CD4-positive, alpha-beta T cell treated with Interleukin-12 subunit alpha and Interleukin-12 subunit beta, for 1 hour (primary cell): ENCODE measurements at regions not wholly inside any gene's neighbourhood (a gene's known extent, or its start where the extent isn't known, plus 50 kb on each side); places are given as distances from the start of the nearest gene placed in this dataset.
"Not testable (repeated sequence)": the region's sequence is repeated elsewhere in the genome, so short reads cannot be mapped to it uniquely, and the experiment has no call there.

Experiments used
- DNase-seq: peaks from one replicate; pipeline ENCODE4 v3.0.0-alpha.2; 2020

DNA sequence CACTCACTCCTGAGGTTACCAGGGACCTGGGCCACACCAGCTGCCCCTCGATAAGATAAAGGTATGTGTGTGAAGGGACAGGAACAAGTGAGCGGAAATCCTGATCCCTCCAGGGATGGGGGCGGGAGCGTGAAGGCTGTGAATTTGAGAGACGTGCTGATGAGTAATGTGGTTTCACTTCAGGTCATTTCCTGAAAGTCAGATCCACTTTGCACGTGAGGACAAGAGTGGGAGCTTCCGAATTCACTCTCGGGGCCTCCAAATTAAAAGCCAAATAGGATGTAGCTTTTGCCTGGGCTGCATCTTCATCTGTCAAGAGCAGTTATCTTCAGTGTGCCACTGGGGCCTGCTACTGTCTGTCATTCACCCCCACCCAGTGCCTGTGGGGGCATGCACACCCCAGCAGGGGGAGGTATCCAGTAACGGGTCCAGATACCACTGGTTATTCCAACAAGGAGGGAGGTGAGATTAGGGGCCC is 87.4 kb upstream of the LHX1 start:
- no peak for DNase-seq

DNA sequence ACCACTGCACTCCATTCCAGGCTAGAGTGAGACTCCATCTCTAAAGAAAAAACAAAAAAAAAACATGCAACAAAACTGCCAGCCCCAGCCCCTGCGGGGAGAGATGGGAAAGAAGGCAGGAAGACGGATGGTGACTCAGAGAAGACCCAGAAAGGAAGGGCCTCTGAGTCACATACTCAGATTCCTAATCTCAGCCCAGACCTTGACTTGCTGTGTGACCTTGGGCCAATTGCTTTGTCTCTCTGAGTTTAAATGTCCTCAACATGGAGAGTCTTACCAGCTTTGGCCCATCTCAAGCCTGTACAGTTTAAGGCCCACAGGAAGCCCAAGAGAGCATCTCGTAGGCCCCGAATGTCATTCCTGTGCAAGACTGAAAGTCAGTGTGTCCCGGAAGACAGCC is 86.5 kb upstream of the LHX1 start:
- no peak for DNase-seq

DNA sequence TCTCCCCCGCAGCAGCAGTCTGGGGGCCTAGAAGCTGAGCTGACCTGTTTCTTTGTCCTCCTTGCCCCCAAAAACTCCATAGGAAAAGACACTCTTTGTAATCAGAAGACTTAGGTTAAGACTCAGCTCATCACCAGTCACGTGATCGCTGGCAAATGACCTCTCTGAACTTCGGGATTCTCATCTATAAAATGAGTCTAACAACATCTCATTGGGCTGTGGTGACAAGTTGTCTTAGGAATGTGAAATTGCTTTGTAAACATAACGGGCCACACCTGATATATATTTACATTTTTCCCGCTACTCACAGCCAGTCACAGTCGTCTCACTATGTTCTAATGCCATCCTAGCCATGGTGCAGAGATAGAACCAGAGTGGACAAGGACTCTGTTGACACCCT is 86.0 kb upstream of the LHX1 start:
- no peak for DNase-seq

DNA sequence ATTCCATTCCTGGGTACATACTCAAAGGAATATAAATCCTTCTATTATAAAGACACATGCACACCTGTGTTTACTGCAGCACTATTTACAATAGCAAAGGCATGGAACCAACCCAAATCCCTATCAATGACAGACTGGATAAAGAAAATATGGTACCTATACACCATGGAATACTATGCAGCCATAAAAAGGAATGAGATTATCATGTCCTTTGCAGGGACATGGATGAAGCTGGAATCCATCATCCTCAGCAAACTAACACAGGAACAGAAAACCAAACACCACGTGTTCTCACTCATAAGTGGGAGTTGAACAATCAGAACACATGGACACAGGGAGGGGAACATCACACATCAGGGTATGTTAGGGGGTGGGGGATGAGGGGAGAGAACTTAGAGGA is 84.8 kb upstream of the LHX1 start:
- DNase-seq = not testable (repeated sequence)

DNA sequence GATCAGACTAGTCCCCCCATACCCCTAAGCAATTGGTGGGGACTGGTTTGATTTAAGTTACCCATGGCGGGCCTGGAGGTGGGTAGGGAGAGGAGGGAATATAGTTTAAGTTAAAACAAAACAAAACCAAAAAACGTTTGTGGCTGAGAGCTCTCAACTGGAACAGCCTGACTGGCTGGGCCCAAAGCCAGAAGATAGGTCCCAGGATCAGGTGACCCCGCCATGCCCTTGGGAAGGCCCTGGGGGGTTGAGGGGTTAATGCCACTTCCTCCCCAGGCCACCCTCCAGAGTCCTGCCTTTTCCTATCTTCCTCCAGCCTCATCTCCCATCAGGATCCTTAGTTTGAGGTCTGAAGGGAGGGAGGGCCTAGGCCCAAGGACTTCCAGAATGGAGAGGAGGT is 82.3 kb upstream of the LHX1 start:
- DNase-seq = no peak

DNA sequence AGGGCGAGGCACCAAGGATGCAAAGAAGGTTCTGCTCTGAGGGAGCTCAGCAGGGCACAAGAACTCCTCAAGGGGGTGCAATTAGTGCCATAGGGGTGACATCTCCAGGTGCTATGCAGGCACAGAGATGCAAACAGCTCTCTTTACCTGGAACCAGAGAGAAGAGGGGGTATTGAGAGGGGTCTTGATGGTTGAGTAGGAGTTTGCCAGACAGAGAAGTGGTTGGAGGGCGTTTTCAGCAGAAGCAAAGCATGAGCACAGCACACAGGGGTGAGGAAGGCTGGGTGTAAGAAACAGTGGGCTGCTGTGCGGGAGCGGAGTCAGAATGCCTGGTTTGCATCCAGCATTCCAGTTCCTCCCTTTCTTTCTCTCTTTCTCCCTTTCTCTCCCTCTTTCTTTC is 81.8 kb upstream of the LHX1 start:
- no peak for DNase-seq

DNA sequence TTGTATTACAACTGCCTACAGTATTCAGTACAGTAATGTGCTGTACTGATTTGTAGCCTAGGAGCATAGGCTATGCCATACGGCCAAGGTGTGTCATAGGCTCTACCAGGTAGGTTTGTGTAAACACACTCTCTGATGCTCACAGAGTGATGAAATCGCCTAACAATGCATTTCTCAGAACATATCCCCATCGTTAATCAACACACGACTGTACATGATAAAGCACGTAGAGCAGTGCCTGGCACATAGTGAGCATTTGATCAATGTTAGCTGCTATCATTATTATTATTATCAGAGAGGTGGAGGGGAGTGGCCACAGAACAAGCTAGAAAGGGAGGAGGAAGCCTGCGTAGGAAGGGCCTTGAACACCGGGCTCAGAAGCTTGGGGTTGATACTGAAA is 81.1 kb upstream of the LHX1 start:
- no peak for DNase-seq

DNA sequence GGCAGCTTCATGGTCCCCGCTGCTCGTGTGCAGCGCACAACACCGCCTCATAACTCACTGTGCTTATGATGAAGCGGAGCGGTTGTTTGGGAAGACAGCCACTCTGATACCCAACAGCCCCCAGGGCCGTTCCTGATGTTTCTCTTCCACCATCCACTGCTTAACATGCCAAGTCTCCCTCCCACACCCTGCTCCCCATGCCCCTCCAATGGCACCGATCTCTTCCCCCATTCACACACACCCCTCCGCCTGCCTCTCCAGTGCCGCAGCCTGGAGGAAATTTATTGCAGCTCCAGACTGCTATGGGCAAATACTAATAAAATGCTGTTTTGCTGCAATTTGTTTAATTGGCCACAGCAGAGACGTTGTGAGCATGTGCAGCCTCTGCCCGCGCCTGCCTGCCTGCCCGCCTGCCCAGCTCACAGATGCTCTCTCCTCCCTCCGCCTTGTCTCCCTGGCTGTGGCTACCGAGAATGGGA is 80.3 kb upstream of the LHX1 start:
- DNase-seq = no peak

DNA sequence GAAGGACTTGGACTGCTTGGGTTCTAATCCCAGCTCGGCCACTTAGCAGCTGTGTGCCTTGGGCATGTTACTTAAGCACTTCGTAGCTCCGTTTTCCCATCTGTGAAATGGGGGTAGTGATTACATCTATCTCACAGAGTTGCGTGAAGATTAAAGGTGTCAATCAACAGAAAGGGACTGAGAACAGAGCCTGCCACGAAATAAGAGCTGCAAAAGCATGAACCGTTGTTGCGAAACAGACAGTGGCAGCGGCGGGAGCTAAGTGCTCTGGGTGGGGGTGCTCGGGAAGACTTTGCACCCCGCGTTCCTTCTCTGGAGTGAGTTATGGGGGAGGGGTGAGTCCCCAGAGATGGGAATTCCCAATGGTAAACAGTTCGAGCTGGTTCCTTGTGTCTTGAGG is 79.6 kb upstream of the LHX1 start:
- DNase-seq = no peak

DNA sequence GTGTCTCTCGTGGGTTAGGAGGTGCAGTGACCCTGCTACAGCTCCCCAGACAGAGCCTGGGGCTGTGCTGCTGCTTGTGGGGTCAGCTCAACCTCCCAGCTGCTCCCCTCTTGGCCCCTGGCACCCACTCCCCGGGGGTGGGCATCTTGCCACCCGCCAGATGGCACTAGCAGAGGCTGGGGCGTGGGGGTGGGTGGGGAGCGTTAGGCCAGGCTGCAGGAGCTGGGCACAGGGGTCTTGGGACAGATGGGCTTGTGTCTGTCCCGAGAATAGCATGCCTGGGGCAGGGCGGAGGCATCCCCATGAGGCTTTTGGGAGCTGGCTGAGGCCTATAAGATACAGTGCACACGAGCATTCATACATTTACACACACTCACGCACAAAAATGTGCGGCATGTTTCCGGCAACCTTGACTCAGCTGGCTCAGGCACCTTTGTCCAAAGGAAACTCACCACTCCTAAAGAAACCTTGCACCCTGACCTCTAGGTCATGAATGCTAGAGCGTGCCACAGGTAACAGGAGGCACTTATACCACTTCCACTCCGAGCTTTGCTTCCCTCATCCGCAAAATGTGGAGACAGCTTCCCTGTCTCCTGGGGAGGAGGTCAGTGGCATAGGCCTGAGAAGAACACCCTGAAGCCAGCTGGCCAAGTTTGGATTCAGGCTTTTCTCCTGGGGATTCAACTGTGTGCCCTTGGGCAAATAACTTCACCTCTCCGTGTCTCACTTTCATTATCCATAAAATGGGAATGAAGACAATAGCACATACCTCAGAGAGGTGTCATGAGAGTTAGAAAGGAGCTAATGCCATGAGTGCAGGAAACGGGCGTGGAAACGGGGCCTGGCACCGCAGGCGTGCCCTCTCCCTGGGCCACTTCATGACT is 78.9 kb upstream of the LHX1 start:
- DNase-seq = no peak

DNA sequence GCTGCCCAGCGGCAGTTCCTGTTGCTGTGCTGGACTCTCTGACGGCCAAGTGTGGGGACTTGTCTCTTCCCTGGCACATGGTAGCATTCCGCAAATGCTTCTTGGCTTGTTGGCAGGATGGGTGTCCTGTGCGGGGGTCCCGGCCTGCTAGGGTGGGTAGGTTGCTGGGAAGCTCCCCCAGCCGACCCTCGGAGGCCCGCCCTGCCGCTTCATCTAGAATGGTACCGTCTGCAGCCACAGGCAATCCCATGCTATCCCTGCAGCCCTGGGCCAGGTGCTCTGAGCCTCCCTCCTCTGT is 78.3 kb upstream of the LHX1 start:
- DNase-seq = no peak

DNA sequence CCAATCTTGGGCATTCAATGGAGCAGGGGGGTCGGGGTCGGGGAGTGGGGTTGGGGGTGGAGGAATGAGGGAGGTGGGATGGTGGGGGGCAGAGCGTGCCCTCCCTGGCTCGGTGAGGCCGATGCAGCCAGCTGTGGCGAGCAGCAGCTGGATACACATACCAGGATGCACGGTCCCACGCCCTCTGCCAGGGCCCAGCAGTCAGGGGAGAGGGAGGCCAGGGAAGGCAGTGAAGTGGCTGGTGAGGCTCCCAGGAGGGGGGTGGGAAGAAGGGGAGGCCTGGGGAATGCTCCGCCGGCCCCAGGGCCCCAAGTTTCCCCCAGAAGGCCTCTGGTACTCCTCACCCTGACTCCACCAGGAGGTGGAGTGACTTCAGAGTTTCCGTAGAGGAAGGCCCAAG is 77.6 kb upstream of the LHX1 start:
- DNase-seq = no peak

DNA sequence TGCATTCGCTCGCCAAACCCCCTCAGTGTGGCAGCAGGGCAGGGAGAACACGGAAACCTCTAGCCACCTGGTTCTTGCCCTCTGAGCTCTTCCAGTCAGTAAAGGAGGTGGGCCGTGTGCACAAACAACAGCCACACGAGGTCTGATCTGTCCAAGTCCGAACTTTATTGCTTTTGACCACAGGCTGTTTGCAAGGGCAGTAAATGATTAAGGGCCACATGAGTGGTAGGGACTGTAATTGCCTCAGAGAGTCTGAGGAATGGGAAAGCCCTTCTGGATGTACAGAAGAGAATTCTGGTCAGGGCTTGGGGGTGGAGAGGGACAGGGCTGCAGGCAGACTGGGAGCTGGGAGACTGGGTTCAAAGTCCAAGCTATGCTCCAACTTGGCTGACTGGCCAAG is 75.7 kb upstream of the LHX1 start:
- no peak for DNase-seq

DNA sequence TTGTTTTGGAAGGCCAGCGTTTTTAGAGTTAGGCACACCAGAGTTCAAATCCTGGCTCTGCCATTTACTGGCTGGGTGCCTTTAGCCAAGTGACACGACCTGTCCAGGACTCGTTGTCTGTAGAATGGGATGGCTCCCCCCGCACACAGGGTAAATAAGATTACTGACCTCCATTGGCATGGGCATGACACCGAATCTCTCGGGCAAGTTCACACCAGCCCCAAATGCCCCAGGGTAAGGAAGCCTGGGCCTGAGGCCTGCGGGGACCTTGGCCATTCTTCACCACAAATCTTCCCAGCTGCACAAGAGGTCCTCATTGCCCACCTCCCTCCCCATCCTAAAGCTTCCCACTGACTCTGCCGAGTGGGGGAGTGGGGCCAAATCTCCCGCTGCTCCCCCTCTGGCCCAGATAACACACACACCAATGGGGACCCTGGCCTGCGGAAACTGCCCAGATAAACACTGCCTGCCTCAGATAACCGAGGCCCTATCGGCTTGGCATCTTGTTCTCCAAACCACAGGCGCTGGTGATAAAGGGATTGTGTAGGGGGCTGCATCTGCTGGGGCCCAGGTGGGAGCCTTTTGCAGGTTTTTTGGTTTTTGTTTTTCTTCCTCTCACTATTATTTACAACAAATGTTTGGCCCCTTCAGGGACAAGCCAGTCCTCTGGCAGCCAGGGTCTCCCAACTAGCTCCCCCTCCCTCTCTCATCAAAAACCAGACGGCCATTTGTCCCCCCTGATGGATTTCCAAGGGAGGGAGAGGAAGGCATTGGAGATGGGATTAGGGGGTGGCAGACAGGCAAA is 75.0 kb upstream of the LHX1 start:
- DNase-seq = no peak

DNA sequence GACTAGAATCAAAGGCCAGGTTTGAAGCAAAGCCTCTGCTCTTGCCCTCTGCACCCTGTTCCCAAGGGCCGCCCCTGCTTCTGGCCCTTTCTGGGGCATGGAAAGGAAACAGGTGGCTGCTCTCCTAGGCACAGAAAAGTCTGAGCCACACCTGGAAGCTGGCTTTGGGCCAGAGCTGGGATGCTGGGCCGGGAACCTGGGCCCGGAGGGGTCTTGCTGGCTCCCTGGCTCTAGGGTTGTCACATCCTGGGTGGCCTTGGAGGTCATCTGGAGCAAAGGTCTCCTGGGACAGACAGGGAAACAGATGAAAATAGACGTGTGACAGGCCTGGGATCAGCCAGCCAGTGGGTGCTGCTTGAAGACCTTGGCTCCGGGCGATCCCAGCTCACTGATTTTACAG is 74.1 kb upstream of the LHX1 start:
- DNase-seq = no peak

DNA sequence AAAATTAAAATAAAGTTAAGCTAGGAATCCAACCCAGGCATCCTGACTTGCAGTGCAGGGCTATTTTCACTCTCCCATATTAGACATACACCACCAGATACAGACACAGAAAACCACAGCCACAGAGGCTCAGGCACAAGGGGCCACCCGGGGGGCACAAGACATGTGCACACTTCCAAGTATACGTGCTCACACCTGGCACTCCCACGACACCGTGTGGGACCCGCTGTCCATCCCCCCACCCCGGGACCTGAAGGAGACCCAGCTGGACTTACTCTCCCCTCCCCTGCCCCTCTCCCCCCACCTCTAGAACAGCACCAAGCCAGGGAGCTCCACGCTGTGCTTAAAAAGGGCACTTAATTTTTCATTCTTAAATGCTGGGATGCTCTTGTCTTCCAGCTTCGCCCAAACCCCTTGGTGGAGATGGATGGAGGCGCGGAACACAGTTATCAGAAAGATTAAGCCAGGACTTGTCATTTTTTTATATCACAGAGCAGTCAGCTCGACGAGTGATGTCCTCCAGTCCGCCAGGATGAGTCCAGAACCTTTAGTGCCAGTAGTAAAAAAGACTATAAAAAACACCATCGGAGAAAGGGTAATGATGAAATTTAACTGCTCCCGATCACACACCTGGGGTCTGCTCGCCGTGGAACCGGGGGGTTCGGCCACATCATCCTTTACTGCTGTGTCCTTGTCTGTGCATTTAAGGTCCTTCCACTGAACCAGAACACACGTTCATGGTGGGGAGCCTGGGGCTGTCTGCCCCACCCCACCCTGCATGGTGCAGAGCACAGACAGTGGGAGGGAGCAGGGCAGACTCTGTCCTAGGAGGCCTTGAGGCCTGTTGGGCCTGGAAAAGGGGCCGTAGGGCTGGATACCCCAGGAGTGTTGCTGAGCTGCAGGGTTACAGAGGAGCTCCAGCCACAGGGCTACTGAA is 73.3 kb upstream of the LHX1 start:
- no peak for DNase-seq

DNA sequence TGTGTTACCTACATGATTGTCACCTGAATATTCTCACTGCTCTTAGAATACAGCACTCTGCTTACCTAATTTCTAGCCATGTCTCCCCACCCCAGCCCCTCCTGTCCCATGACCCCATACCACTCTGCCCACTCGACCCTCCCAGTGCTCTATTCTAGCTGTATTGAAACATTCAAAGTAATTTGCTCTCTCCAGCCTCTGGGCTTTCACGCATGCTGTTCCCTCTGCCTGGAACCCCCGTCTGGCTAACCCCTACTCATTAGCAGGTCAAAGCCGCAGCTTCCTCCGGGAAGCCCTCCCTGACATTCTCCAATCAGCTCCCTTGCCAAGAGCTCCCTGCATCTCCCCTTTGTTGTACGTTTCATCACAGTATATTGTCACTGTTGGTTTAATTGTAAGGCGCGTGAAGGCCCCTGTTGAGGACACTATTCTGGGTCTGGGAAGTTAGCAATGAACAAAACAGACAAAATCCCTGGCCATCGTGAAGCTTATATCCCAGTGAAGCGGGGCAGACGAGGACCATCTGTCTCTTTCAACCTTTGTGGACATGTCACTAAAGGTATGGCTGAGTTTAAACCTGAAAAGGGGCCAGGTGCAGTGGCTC is 72.3 kb upstream of the LHX1 start:
- DNase-seq = no peak

DNA sequence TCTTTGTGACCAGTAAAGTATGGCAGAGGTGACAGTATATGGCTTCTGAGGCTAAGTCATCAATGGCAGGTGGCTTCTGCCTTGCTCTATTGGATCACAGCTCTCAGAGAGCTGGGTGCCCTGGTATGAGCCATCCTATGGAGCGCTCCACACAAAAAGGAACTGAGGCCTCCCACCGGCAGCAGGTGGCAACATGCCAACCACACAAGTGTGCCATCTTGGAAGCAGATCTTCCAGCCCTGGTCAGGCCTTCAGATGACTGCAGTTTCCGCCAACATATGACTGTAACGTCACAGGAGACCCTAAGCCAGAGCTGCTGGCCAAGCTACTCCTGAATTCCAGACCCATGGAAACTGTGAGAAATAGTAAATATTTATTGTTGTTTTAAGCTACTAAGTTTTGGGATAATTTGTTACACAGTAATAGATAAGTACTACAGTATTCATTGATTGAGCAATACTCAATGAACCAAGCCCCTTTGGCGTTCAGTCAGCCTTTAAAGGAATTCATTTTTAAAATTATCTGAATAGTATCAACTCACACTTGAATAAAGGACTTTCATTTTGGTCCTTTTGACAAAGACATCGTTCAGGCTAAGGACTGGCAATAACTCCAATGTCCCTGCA is 69.4 kb upstream of the LHX1 start:
- no peak for DNase-seq

DNA sequence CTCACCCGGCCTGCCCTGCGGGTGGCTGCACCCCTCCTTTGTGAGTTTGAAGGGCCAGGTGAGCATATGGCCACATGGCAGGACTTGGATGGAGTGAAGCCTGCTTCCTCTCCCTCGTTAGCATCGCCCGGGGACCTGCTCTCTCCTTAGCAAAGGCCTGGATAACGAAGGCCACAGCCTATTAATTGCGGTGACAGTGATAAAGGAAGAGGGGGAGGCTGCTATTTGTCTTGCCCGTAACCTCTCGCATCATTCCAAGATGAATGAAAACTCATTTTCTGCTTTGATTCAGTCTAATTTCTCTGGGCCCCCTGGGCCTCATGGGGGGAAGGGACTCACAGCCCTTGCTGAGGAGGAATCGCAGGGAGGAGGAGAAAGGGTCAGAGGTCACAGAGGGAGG is 68.5 kb upstream of the LHX1 start:
- DNase-seq = no peak

DNA sequence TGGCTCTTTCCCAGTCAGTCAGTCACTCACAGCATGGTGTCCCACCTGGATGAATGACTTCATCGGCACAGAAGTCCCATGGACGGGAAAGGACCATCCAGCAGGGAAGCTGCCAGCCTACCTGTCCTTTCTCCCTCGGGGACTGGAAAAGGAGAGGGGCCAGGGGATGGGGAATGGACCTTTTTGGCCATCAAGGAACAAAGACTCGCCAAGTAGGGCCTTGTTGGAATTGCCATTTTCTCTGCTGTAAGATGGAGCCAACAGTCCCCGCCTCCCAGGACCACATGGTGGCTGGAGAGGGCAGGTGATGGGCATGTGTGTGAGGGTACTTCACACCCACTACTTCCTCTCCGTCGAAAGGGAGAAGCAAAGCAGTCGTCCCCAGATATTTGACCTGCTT is 67.8 kb upstream of the LHX1 start:
- no peak for DNase-seq

DNA sequence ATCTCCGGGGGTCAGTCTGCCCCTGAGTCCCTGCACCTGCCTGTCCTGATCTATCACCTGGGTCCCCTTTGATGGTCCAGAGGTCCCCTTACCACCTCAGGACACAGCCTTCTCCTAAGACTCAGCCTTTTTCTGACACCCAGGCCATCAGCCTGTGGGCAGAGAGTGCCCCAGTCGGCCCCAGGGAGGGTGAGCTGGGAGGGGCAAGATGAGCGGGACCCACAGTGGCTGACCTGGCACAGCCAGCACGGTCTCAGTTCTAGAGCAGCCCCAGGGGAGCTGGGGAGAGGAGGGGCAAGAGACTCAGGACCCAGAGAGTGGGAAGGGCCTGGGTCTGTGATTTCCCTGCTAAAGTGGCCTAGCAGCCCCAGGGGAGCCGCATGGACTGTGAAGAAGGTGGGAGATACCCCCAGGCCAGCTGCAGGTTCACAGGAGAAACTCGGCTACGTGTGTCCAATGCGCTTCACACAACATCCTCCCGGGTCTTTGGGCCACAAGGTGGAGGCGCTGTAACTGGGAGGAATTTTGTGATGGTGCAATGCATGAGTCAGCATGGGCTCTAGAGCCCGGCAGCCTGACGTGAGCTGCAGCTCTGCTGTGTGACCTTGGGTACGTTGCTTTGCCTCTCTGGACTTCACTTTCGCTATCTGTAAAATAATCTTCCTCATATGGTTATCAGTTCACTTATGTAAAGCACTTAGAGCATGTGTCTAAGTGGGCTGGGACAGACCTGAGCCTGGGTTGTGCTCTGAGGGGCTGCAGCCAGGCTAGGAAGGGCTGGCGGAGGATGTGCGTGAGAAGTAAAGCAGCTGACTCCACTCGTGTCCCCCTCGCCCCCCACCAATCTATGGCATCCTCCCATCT is 67.2 kb upstream of the LHX1 start:
- no peak for DNase-seq

DNA sequence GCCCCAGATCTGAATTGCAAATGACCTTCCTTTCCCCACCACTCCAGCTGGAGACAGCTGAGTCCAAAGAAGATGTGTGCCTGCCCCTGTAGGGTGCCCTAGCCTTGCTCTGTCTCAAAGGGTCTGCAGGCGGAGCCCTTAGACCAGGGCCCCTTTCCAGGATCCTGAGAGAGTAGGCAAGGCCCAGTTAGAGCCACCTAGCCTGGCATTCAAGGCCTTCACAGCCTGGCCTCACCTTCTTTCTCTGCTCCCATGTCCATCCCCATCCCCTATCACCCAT is 66.6 kb upstream of the LHX1 start:
- no peak for DNase-seq
